ENCODE measurements at regions not wholly inside any gene's neighbourhood (a gene's known extent, or its start where the extent isn't known, plus 50 kb on each side); places are given as distances from the start of the nearest gene placed in this dataset.

- Histone ChIP-seq H3K79me1 (ENCODE audit: low read depth, low read length) (no peaks in the 10 kb centered on the region), H3K4me3 (ENCODE audit: extremely low read depth in 1 of 4, insufficient read depth in 2 of 4, low read depth in 3 of 4, low read length in 4 of 4) (no peak overlapping the region), H2AK5ac (ENCODE audit: low read depth, low read length) (no peak overlapping the region), H3K4ac (replicated peaks; ENCODE audit: insufficient read length, low read depth, low read length) (no peak overlapping the region), H3K9me3 (ENCODE audit: insufficient read depth in 2 of 2, low read depth in 1 of 2, low read length in 1 of 2) (no peaks in the 10 kb centered on the region), H4K91ac (replicated peaks; ENCODE audit: insufficient read length, low read length) (no peak overlapping the region), H2BK15ac (ENCODE audit: low read length) (no peak overlapping the region), H3K36me3 (ENCODE audit: control insufficient read depth in 2 of 4, insufficient read depth in 4 of 4, low read length in 3 of 4) (no peaks in the 10 kb centered on the region), H3K27me3 (replicated peaks in 1 of 4; ENCODE audit: control insufficient read depth in 3 of 4, extremely low read depth in 1 of 4, insufficient read depth in 3 of 4, low read length in 3 of 4) (no peaks in the 10 kb centered on the region), H3K27ac (ENCODE audit: low read depth, low read length) (no peak overlapping the region), H3K23me2 (ENCODE audit: low read depth, low read length) (no peaks in the 10 kb centered on the region), H2BK5ac (ENCODE audit: low read depth, low read length) (no peak overlapping the region), H3K4me2 (ENCODE audit: insufficient read depth in 1 of 2, low read depth in 2 of 2, low read length in 2 of 2) (no peak overlapping the region), H2AFZ (ENCODE audit: low read length) (no peak overlapping the region), H2BK20ac (ENCODE audit: low read length) (no peak overlapping the region), H4K5ac (ENCODE audit: insufficient read length, low read depth, low read length) (no peak overlapping the region), H3K4me1 (replicated peaks in 1 of 4; ENCODE audit: control insufficient read depth in 3 of 4, insufficient read depth in 4 of 4, low read length in 3 of 4) (no peaks in the 10 kb centered on the region), H3K14ac (ENCODE audit: insufficient read length) (no peak overlapping the region), H4K20me1 (replicated peaks in 1 of 2; ENCODE audit: control insufficient read depth in 1 of 2, insufficient read depth in 2 of 2, low read length in 2 of 2) (no peaks in the 10 kb centered on the region), H3K56ac (replicated peaks; ENCODE audit: insufficient read length, low read depth, low read length) (no peak overlapping the region), H3K9ac (replicated peaks in 1 of 4; ENCODE audit: extremely low read depth in 1 of 4, low read depth in 3 of 4, low read length in 3 of 4) (no peak overlapping the region), H3K23ac (ENCODE audit: insufficient read length) (no peak overlapping the region), H3K79me2 (ENCODE audit: control insufficient read depth in 1 of 2, insufficient read depth in 2 of 2, low read length in 2 of 2) (no peaks in the 10 kb centered on the region), H4K8ac (ENCODE audit: extremely low read depth, insufficient read depth, low read length) (no peak overlapping the region), H3K18ac (ENCODE audit: extremely low read depth, low read length) (no peak overlapping the region), H2BK12ac (ENCODE audit: low read depth, low read length) (no peak overlapping the region), H2BK120ac (replicated peaks; ENCODE audit: low read depth, low read length) (no peak overlapping the region)
- DNase-seq (ENCODE audit: low read depth in 1 of 2, low spot score in 2 of 2) (no peak), FAIRE-seq (no peak)
- POLR2A ChIA-PET (ENCODE audit: partially characterized antibody) = no interaction called here
- CTCF ChIA-PET (ENCODE audit: partially characterized antibody) = interaction anchor here (1.0 to 1.5 kb wide), 2 partner anchors 18 to 46 kb away, joined by 3 read pairs; no protein-coding TSS in a partner anchor
- 93% methylated on average over 6 of the region's 6 CpGs; no CpG with 5 or more reads in 1 of the 2 experiments for WGBS, 2 experiments (ENCODE audit: extremely low coverage in 1 of 2, insufficient coverage in 1 of 2, insufficient read length in 1 of 2, insufficient replicate concordance in 2 of 2, low coverage in 1 of 2, low lambda C conversion rate in 2 of 2, missing lambda C conversion rate in 1 of 2)
- TF ChIP-seq POLR2A (IDR thresholded peaks at IDR 0.05; ENCODE audit: control extremely low read depth in 1 of 2, low read depth in 2 of 2, low read length in 2 of 2) (no peak), NANOG (IDR thresholded peaks at IDR 0.05; ENCODE audit: insufficient read depth, low read depth, low read length, poor library complexity, severe bottlenecking) (no peak), MAFK (IDR thresholded peaks at IDR 0.05; ENCODE audit: low read depth, low read length) (no peak), SP1 (IDR thresholded peaks at IDR 0.05; ENCODE audit: low read depth, low read length) (no peak), RFX5 (IDR thresholded peaks at IDR 0.05; ENCODE audit: borderline replicate concordance, low read depth, low read length) (no peak), YY1 (IDR thresholded peaks at IDR 0.05; ENCODE audit: low read depth, low read length) (no peak), RXRA (IDR thresholded peaks at IDR 0.05; ENCODE audit: insufficient read depth, low read depth, low read length) (no peak)
These were observed 1113.3 kb downstream of the TSN start for GRCh38 chr2:122868646-122869275.
